H1 (cell line): ENCODE measurements at regions not wholly inside any gene's neighbourhood (a gene's known extent, or its start where the extent isn't known, plus 50 kb on each side); places are given as distances from the start of the nearest gene placed in this dataset.

Source experiments
- PHF8 ChIP-seq: fragments of 200-600 bp; sonication (generic); conservative IDR thresholded peaks from 2 replicates; pipeline ENCODE4 v1.7.1; 2012; ENCODE audit warnings: low read depth, mild to moderate bottlenecking, inconsistent platforms, low read length, moderate library complexity
- RAD21 ChIP-seq, 2 experiments: IDR thresholded peaks in 1 of 2; conservative IDR thresholded peaks in 1 of 2; 2 replicates each; pipeline ENCODE4 v1.6.1; 2011; ENCODE audit warnings: low read depth in 2 of 2, low read length in 2 of 2, improper control_type of control experiment in 1 of 2, inconsistent platforms in 1 of 2, mild to moderate bottlenecking in 1 of 2, moderate library complexity in 1 of 2

DNA sequence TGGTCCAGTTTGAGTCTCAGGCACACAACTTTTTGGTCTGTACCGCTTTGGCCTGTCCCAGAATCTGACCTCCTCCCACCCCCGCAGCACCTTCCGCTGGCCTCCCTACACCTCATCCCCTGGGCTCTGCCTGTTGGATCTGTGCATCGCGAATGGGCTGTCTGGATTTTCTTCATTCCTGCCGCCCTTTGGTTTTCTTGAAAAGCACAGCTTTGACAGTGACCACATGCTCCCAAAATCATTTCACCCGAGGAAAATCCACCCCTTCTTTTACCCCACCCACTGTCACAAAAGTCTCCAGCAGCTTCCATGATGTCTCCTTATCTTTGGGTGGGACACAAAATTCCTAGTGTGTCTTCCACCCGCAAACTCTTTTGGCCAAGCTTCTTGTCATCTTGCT, 65.0 kb upstream of the SSX2IP start (continued):
- no peak for TF ChIP-seq RAD21 (IDR thresholded peaks at IDR 0.05 in 1 of 2, conservative IDR thresholded peaks at IDR 0.05 in 1 of 2; ENCODE audit: low read depth in 2 of 2, low read length in 2 of 2)
- TF ChIP-seq PHF8: no peak
